Erythroblast (primary cell): ENCODE measurements at regions not wholly inside any gene's neighbourhood (a gene's known extent, or its start where the extent isn't known, plus 50 kb on each side); places are given as distances from the start of the nearest gene placed in this dataset.
"Not testable (repeated sequence)": the region's sequence is repeated elsewhere in the genome, so short reads cannot be mapped to it uniquely, and the experiment has no call there.

Experiments used
- DNase-seq, 2 experiments: peaks; one replicate each; lab custom pipeline; 2025; lab: John Stamatoyannopoulos, UW
- GATA1 ChIP-seq: IDR thresholded peaks from 2 replicates; pipeline ENCODE4 v1.6.1; 2011; ENCODE audit warnings: low read depth, mild to moderate bottlenecking, control low read depth, low read length, moderate library complexity
- POLR2A ChIP-seq: IDR thresholded peaks from 2 replicates; pipeline ENCODE4 v1.6.1; 2011; ENCODE audit warnings: mild to moderate bottlenecking, low read length

DNA sequence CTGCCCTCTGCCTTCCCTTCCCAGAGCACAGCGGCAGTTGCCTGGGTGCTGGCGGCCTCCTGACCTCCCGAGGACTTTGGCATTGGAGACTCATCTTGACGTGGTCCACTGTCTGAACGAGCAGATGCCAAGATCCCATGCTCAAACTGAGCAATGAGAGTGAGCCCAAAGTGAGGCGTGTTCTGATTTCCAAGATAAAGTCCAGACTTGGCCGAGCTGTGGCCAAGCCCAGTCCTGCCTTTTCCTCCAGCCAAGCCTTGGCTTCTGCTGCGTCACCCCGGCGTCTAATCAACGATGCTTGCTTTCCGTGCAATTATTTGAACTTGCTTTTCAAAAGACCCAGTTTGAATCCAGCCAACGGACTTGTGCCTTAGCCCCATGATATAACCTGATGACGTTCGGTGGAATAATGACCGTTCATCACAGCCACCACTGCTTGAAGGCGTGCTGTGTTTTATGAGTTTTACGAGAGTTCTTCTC, 179.2 kb downstream of the IRF8 start:
- no peak for DNase-seq
- TF ChIP-seq GATA1 (no peak), POLR2A (no peak)

- not testable (repeated sequence) for DNase-seq
These were observed 179.7 kb downstream of the IRF8 start for GRCh38 chr16:86078711-86079110.

- TF ChIP-seq POLR2A (no peak), GATA1 (no peak)
- no peak for DNase-seq
These were observed 180.4 kb downstream of the IRF8 start for GRCh38 chr16:86079255-86079885.

DNA sequence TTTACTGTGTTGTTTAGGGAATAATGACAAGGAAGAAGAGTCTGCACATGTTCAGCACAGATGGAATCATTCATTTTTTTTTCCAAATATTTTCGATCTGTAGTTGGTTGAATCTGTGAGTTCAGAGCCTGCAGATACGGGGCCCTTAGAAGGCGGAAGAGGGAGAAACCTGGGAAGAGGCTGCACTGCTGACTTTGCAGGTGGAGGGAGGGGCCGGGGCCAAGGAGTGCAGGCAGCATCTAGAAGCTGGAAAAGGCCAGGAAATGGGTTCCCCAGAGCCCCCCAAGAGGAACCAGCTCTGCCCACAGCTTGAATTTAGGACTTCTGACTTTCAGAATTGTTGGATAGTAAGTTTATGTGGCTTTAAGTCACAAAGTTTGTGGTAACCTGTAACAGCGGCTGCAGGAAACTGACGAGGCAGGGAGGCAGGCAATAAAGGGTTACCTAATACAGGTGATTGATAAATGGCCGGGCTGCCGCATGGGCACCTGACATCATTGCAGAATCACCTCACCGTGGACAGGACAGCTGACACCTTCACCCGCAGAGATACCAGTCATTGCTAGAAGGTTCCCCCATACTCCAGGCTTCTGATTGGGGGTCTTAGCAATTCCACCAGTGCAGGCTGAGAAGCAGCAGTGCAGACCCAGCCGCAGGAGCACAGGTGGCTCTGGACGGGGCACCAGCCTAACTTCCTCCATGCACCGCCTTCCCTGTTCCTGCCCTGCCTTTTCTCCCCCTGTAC, 181.3 kb downstream of the IRF8 start:
- no peak for TF ChIP-seq GATA1
- no peak for TF ChIP-seq POLR2A
- DNase-seq = no peak

DNA sequence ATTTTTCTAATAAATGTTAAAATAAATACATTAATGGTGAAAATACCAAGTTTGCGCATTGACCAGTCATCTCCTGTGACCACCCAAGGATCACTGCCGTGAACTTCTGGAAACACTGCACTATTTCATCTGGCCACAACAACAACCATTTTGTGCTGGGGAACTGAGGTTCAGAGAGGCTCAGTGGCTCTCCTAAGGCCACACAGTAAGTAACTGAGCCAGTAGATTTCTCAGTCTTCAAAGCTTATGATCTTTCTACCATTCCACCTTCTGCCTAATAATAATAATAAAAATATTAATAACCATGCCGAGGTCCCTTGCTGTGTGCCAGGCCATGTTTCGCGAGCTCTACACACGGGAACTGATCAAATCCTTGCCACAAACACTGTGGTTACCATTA, 182.0 kb downstream of the IRF8 start:
- TF ChIP-seq POLR2A (no peak), GATA1 (no peak)
- DNase-seq = no peak

- TF ChIP-seq GATA1 = no peak
- TF ChIP-seq POLR2A = no peak
These were observed 183.6 kb downstream of the IRF8 start for GRCh38 chr16:86082418-86083030.

DNA sequence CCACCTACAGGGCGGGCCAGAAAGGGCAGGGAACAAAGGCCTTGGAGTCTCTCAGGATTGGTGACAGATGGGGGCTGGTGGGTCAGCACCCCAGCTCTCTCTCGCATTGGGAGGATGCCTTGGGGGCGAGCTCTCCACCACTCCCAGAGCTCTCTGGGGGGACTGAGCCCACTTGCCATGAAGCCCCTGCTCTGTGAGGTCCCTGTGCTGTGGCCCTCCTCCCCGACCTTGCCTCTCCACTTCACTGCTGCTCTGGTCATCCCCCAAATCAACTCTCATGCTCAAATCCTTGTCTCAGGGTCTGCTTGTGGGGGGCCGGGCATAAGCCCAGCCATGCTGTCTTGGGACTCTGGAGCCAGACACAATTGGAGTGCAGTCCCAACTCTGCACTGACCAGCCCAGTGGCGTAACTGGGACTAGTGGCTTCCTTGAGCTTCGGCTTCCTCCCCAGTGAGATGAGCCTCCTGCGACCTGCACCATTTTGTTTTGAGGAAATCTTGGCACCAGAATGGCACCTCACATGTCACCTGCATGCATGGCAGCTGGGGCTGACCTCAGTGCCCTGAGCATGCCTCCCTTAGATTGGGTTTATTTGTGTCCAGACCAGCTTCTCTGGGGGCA, 184.5 kb downstream of the IRF8 start:
- DNase-seq = no peak
- no peak for TF ChIP-seq GATA1
- TF ChIP-seq POLR2A = no peak

More at GRCh38 chr16:86082418-86083030, 183.6 kb downstream of the IRF8 start:
- DNase-seq = no peak

DNA sequence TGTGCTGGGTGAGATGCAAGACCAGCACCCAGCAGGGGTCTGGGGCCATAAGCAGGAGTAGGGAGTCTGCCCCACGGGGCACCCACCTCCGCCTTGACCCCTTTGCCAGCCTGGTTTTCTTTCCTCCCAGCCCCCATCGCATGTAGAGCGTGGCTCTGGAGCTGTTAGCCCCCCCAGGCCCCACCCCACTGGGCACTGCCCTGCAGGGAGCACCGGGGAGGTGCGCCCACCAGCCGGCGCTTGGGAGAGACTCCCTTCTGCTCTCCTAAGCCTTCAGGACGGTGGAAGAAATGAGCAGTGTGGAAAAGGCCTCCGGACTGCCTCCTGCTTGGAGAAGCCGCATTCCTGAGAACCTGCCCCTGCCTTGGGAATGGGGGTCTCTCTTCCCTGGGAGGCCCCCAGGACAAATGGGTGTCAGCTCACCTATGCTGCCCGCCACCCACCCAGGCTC, 186.2 kb downstream of the IRF8 start:
- no peak for TF ChIP-seq POLR2A
- TF ChIP-seq GATA1 = no peak
- no peak for DNase-seq

GRCh38 chr16:86085795-86086194, 186.8 kb downstream of the IRF8 start:
- TF ChIP-seq GATA1 (no peak), POLR2A (no peak)
- DNase-seq = no peak

DNA sequence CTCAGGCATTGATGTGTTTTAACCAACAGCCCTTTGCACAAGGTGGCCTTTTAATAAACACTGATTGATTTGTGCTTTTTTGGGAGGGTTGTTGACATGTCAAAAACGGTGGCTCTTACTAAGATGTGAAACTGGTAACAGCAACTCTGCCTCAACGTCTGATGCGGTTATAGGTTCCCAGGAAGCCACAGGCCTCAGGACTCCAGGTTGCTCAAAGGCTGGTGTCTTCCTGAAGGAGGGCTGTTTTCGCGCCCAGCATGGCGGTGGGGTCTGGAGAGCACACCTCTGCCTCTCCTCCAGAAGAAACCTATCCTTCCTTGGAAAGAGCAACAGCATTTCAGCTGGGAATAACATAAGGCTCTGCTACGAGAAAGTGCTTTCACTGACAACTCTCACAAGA, 187.5 kb downstream of the IRF8 start:
- DNase-seq = no peak
- no peak for TF ChIP-seq GATA1
- TF ChIP-seq POLR2A = no peak

- no peak for TF ChIP-seq POLR2A
- no peak for DNase-seq
These were observed 188.3 kb downstream of the IRF8 start for GRCh38 chr16:86087011-86087895.

DNA sequence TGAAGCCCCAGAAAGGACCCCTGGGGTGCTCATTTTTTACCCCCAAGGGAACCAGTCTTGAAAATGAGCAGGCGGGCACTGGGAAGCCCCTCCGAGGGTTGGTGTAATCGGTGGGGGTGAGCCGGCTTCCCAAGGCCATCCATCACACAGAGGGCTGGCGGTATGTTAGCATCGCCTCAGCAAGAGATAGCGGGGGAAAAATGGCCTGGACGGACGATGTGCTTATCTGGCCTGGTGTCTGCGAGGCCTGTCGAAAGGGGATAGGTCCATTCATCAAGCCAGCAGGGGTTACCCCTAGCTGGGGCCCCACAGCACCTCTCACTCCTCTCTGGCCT, 188.9 kb downstream of the IRF8 start:
- no peak for TF ChIP-seq POLR2A
- no peak for DNase-seq

DNA sequence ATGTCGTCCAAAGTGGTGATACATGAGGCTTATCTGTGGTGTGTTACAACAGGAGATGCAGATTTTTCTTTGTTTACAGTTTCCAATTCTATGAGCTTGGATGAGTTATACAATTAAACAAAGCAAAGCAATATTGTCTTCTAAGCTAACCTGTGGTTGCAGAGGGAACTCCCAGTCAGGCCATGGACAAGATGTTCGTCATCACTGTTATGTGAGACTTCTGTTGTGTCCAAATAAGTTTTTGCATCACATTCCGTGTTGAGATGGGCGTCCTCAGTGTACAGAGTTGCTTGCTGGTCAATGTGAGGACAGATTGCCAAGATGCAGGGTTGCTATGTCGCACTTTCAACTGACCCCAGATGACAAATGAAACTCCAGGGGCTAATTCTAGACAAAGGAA, 189.3 kb downstream of the IRF8 start:
- TF ChIP-seq POLR2A = no peak
- no peak for TF ChIP-seq GATA1
- DNase-seq = no peak

DNA sequence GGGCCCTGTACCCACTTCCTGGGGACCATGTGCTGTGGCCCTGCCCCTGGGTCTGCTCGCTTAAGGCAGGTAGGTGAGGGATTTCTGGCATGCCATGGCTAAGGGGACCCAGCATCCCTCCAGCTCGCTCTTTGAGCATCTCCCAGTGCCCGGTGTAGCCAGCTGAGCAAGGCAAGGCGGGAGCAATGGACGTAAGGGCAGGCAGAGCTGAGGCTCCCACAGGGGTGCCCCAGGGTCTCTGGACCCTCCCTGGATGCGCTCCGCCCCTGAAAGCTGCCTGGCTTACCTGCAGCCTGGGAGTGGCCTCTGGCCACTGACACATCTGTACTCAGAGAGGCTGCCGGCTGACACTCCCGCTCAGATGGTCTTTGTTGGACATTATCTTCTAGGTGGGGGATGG, 189.9 kb downstream of the IRF8 start:
- no peak for DNase-seq
- TF ChIP-seq POLR2A = no peak
- no peak for TF ChIP-seq GATA1
